ENCODE measurements at regions not wholly inside any gene's neighbourhood (a gene's known extent, or its start where the extent isn't known, plus 50 kb on each side); places are given as distances from the start of the nearest gene placed in this dataset.

DNA sequence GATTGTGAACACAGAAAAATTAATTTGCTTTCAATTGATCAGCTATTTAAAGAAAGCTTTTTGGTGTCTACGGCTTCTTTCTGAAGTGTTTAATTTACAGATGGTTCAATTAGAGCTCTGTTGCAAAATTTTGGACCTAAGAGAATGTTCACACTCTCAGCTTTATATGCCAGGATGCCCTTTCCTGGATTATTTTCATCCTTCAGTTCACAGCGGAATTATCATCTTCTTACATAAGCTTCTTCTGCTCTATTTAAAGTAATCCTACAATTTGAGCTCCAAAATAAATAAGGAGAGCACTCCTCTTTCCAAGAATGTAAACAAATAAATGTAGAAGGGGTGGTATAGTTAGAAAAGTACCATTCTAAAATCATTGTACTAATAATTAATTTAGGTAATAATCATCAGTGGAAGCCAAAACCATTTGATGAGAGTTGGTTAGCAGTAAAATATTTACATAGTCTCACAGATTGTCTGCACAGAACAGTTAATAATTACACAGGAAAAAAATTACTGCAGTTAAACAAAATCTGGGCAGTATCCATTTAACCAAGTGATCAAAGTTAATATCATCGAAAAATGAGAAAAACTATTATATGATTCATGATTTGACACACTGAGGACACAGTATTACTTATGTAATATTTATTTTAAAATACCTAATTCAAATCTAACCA, 298.0 kb upstream of the TMEM229A start:
- no peak for TF ChIP-seq POLR2A (IDR thresholded peaks at IDR 0.05)
- TF ChIP-seq, protein P1, sequence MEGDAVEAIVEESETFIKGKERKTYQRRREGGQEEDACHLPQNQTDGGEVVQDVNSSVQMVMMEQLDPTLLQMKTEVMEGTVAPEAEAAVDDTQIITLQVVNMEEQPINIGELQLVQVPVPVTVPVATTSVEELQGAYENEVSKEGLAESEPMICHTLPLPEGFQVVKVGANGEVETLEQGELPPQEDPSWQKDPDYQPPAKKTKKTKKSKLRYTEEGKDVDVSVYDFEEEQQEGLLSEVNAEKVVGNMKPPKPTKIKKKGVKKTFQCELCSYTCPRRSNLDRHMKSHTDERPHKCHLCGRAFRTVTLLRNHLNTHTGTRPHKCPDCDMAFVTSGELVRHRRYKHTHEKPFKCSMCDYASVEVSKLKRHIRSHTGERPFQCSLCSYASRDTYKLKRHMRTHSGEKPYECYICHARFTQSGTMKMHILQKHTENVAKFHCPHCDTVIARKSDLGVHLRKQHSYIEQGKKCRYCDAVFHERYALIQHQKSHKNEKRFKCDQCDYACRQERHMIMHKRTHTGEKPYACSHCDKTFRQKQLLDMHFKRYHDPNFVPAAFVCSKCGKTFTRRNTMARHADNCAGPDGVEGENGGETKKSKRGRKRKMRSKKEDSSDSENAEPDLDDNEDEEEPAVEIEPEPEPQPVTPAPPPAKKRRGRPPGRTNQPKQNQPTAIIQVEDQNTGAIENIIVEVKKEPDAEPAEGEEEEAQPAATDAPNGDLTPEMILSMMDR (IDR thresholded peaks at IDR 0.05), result no peak
- no peak for TF ChIP-seq POLR2AphosphoS5 (IDR thresholded peaks at IDR 0.05; ENCODE audit: insufficient read depth in 1 of 2, low read depth in 1 of 2)

Data from vagina (tissue), 2 donors.